NB4 (cell line): ENCODE measurements at regions not wholly inside any gene's neighbourhood (a gene's known extent, or its start where the extent isn't known, plus 50 kb on each side); places are given as distances from the start of the nearest gene placed in this dataset.

ENCODE experiments used
- DNase-seq: peaks from one replicate; pipeline ENCODE4 v3.0.0; 2010; ENCODE audit warnings: low read depth
- H3K4me3 ChIP-seq: one replicate; pipeline ENCODE4 v1.5.1; 2011; ENCODE audit warnings: mild to moderate bottlenecking, low read depth, low read length, moderate library complexity
- MYC ChIP-seq: IDR thresholded peaks from 2 replicates; pipeline ENCODE4 v1.6.1; 2011; ENCODE audit warnings: low read depth, low read length
- POLR2A ChIP-seq: IDR thresholded peaks from 2 replicates; pipeline ENCODE4 v1.6.1; 2011; ENCODE audit warnings: mild to moderate bottlenecking; ENCODE audit not compliant: insufficient read length; ENCODE audit errors: extremely low read depth
- TF ChIP-seq, protein P1 (sequence below): IDR thresholded peaks from 2 replicates; pipeline ENCODE4 v1.6.1; 2011; ENCODE audit warnings: low read depth, low read length
- TF ChIP-seq, protein P2 (sequence below): IDR thresholded peaks from one replicate; pipeline ENCODE4 v1.5.1; 2012; ENCODE audit warnings: low read depth, low read length

DNA sequence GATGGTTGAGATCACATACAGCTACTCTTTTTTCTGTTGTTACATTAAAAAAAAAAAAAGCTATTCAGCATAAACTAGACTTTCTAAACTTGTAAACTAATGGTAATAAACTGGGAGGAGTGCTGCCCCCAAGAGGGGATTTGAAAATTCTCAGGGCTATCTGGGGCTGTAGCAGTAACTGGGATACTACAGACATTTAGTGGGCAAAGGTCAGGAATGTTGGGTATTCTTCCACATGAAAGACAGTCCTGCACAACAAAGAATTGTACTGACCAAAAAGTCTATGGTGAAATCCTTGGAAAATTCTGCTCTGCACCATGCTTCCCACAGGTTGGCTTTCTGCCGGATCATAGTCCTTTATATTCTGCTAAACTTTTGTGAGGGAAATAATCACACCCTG, 232.6 kb upstream of the BOD1L1 start:
- DNase-seq: peak; percentile 5
- no peak overlapping the region for H3K4me3 ChIP-seq
- TF ChIP-seq POLR2A (no peak), MYC (no peak)
- TF ChIP-seq, protein P1, sequence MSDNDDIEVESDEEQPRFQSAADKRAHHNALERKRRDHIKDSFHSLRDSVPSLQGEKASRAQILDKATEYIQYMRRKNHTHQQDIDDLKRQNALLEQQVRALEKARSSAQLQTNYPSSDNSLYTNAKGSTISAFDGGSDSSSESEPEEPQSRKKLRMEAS: no peak
- TF ChIP-seq, protein P2, sequence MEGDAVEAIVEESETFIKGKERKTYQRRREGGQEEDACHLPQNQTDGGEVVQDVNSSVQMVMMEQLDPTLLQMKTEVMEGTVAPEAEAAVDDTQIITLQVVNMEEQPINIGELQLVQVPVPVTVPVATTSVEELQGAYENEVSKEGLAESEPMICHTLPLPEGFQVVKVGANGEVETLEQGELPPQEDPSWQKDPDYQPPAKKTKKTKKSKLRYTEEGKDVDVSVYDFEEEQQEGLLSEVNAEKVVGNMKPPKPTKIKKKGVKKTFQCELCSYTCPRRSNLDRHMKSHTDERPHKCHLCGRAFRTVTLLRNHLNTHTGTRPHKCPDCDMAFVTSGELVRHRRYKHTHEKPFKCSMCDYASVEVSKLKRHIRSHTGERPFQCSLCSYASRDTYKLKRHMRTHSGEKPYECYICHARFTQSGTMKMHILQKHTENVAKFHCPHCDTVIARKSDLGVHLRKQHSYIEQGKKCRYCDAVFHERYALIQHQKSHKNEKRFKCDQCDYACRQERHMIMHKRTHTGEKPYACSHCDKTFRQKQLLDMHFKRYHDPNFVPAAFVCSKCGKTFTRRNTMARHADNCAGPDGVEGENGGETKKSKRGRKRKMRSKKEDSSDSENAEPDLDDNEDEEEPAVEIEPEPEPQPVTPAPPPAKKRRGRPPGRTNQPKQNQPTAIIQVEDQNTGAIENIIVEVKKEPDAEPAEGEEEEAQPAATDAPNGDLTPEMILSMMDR: no peak

DNA sequence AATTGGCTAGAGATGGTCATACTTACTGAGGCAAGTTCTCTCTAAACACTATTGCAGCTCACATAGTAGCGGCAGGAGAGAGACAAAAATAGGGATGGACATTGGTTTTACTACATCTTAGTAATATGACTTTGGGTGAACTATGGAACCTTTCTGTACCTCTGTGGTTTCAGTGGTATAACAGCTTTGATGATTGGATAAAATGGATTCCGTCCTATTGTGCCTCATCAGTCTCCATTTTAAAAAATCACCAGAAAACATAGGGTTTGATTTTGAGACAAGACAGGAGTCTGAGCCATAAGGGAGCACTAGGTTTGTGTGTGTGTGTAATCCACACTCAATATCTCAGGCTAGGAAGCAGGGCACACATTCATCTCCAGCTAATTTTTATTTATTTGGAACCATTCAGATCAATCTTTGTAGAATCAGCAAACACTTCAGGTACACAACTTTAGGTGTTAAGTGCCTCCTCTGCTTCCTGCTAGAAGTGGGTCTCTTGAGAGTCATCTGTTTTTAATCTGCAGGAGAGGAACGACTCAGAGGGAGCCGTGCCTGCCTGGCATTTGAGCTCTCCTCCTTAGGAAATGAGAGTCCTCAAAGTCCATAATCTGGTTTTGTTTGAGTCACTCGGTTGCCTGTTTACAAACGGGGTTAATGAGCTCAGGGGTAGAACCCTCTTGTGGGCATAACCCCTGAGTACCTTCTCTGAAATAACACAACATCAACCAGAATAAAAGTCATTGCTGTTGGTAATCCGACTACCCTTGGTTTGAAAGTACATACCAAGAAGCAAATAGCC, 238.5 kb upstream of the BOD1L1 start:
- DNase-seq: no peak
- TF ChIP-seq, protein P2: no peak
- TF ChIP-seq, protein P1: no peak
- TF ChIP-seq MYC (no peak), POLR2A (no peak)
- H3K4me3 ChIP-seq: no peak overlapping the region

DNA sequence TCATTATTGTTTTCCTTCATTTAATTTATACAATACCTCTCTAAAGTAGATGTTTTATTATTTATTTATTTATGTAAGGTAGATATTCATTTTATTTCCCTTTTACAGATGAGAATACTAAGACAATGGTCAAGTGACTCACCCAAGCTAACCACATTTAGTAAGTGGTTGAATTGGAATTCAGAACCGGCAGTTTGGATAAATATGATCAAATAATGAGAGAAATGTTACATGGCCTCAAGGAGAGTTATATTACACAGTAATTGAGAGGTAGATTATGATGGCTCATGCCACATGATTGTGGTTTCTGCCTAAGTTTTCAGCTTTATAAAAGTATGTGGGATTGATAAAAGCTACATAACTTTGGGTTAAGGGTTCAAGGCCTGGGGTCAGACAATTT, 239.4 kb upstream of the BOD1L1 start:
- no peak for DNase-seq
- TF ChIP-seq, protein P2: no peak
- TF ChIP-seq POLR2A: no peak
- no peak for TF ChIP-seq MYC
- TF ChIP-seq, protein P1: no peak
- no peak overlapping the region for H3K4me3 ChIP-seq

DNA sequence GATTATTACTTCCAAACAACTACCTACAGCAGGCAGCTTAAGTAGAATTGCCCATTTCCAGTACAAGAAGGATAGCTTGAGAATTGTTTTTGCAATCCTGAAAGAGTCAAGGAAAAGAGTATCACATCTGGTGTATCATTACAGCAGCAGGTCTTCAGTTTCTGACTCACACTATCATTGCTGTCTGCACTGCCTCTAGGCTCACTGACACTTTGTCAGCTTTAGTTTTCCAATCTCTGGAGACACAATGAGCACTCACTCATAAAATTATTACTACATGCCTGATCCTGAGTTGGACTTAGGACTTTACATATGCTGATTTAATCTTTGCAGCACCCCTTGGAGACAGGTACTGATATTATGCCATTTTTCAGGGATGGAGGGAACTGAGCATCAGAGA, 244.6 kb upstream of the BOD1L1 start:
- DNase-seq: no peak
- TF ChIP-seq POLR2A: no peak
- TF ChIP-seq, protein P1: no peak
- TF ChIP-seq, protein P2: no peak
- H3K4me3 ChIP-seq: no peak overlapping the region

DNA sequence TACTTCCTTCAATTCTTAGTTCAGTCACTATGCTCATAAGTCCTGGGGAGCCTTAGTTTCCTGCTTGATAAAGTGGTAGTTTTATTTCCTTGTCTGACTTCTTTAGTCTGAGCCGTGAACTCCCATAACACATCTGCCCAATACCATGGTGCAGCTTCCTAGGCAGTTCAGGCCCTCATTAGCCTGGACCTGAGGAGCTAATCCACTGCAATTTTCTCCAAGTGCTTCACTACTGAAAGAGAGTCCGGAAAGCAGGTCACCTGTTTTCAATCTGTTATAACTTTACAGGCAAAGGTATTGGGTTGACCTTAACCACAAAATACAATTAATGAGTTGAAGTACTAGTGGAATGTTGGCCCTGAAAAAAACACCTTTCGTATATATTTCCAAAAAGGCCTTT, 245.4 kb upstream of the BOD1L1 start:
- DNase-seq: no peak
- no peak overlapping the region for H3K4me3 ChIP-seq
- TF ChIP-seq, protein P2: no peak
- TF ChIP-seq, protein P1: no peak
- no peak for TF ChIP-seq MYC
- no peak for TF ChIP-seq POLR2A
